ENCODE measurements at regions not wholly inside any gene's neighbourhood (a gene's known extent, or its start where the extent isn't known, plus 50 kb on each side); places are given as distances from the start of the nearest gene placed in this dataset.

GRCh38 chr6:166046226-166046625, 121.4 kb downstream of the TBXT start (continued):
- TF ChIP-seq, protein P1, sequence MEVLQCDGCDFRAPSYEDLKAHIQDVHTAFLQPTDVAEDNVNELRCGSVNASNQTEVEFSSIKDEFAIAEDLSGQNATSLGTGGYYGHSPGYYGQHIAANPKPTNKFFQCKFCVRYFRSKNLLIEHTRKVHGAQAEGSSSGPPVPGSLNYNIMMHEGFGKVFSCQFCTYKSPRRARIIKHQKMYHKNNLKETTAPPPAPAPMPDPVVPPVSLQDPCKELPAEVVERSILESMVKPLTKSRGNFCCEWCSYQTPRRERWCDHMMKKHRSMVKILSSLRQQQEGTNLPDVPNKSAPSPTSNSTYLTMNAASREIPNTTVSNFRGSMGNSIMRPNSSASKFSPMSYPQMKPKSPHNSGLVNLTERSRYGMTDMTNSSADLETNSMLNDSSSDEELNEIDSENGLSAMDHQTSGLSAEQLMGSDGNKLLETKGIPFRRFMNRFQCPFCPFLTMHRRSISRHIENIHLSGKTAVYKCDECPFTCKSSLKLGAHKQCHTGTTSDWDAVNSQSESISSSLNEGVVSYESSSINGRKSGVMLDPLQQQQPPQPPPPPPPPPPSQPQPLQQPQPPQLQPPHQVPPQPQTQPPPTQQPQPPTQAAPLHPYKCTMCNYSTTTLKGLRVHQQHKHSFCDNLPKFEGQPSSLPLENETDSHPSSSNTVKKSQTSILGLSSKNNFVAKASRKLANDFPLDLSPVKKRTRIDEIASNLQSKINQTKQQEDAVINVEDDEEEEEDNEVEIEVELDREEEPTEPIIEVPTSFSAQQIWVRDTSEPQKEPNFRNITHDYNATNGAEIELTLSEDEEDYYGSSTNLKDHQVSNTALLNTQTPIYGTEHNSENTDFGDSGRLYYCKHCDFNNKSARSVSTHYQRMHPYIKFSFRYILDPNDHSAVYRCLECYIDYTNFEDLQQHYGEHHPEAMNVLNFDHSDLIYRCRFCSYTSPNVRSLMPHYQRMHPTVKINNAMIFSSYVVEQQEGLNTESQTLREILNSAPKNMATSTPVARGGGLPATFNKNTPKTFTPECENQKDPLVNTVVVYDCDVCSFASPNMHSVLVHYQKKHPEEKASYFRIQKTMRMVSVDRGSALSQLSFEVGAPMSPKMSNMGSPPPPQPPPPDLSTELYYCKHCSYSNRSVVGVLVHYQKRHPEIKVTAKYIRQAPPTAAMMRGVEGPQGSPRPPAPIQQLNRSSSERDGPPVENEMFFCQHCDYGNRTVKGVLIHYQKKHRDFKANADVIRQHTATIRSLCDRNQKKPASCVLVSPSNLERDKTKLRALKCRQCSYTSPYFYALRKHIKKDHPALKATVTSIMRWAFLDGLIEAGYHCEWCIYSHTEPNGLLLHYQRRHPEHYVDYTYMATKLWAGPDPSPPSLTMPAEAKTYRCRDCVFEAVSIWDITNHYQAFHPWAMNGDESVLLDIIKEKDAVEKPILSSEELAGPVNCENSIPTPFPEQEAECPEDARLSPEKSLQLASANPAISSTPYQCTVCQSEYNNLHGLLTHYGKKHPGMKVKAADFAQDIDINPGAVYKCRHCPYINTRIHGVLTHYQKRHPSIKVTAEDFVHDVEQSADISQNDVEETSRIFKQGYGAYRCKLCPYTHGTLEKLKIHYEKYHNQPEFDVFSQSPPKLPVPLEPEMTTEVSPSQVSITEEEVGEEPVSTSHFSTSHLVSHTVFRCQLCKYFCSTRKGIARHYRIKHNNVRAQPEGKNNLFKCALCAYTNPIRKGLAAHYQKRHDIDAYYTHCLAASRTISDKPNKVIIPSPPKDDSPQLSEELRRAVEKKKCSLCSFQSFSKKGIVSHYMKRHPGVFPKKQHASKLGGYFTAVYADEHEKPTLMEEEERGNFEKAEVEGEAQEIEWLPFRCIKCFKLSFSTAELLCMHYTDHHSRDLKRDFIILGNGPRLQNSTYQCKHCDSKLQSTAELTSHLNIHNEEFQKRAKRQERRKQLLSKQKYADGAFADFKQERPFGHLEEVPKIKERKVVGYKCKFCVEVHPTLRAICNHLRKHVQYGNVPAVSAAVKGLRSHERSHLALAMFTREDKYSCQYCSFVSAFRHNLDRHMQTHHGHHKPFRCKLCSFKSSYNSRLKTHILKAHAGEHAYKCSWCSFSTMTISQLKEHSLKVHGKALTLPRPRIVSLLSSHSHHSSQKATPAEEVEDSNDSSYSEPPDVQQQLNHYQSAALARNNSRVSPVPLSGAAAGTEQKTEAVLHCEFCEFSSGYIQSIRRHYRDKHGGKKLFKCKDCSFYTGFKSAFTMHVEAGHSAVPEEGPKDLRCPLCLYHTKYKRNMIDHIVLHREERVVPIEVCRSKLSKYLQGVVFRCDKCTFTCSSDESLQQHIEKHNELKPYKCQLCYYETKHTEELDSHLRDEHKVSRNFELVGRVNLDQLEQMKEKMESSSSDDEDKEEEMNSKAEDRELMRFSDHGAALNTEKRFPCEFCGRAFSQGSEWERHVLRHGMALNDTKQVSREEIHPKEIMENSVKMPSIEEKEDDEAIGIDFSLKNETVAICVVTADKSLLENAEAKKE (CRISPR knock-in tag; IDR thresholded peaks at IDR 0.05), result no peak
- TF ChIP-seq JUNB (IDR thresholded peaks at IDR 0.05; ENCODE audit: unreplicated experiment), result no peak
- TF ChIP-seq, protein P2, sequence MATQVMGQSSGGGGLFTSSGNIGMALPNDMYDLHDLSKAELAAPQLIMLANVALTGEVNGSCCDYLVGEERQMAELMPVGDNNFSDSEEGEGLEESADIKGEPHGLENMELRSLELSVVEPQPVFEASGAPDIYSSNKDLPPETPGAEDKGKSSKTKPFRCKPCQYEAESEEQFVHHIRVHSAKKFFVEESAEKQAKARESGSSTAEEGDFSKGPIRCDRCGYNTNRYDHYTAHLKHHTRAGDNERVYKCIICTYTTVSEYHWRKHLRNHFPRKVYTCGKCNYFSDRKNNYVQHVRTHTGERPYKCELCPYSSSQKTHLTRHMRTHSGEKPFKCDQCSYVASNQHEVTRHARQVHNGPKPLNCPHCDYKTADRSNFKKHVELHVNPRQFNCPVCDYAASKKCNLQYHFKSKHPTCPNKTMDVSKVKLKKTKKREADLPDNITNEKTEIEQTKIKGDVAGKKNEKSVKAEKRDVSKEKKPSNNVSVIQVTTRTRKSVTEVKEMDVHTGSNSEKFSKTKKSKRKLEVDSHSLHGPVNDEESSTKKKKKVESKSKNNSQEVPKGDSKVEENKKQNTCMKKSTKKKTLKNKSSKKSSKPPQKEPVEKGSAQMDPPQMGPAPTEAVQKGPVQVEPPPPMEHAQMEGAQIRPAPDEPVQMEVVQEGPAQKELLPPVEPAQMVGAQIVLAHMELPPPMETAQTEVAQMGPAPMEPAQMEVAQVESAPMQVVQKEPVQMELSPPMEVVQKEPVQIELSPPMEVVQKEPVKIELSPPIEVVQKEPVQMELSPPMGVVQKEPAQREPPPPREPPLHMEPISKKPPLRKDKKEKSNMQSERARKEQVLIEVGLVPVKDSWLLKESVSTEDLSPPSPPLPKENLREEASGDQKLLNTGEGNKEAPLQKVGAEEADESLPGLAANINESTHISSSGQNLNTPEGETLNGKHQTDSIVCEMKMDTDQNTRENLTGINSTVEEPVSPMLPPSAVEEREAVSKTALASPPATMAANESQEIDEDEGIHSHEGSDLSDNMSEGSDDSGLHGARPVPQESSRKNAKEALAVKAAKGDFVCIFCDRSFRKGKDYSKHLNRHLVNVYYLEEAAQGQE (IDR thresholded peaks at IDR 0.05; ENCODE audit: unreplicated experiment), result no peak

GRCh38 chr6:166045860-166046200, 121.8 kb downstream of the TBXT start:
- Mint-ChIP-seq H3K36me3 (ENCODE audit: low read depth) (peaks cover 5% of the 10 kb centered on the region), H3K4me3 (no peak overlapping the region), H3K4me1 (peaks cover 14% of the 10 kb centered on the region), H3K9me3 (no peaks in the 10 kb centered on the region; the same call in 2 of the 3 replicates), H3K27ac (no peak overlapping the region), H3K27me3 (ENCODE audit: insufficient read depth, low read depth, poor library complexity) (peaks cover 4% of the 10 kb centered on the region)
- Histone ChIP-seq H3K79me2 (replicated peaks; ENCODE audit: insufficient read depth) (no peaks in the 10 kb centered on the region), H2AFZ (no peak overlapping the region), H3K4me2 (no peak overlapping the region), H3K27ac (ENCODE audit: low read depth) (no peak overlapping the region), H3K9me2 (ENCODE audit: insufficient read depth) (peaks cover 21% of the 10 kb centered on the region), H3K4me3 (no peak overlapping the region), H3K4me1 (ENCODE audit: insufficient read depth) (peaks cover 2% of the 10 kb centered on the region; the same call in 1 of the 2 replicates), H4K20me1 (replicated peaks; ENCODE audit: insufficient read depth) (no peaks in the 10 kb centered on the region), H3F3A (replicated peaks; ENCODE audit: low read depth) (no peaks in the 10 kb centered on the region), H3K27me3 (ENCODE audit: insufficient read depth) (no peaks in the 10 kb centered on the region), H3K36me3 (ENCODE audit: insufficient read depth) (no peaks in the 10 kb centered on the region; the same call in 1 of the 2 replicates)
- DNase-seq (ENCODE audit: low spot score) (no peak), ATAC-seq (no peak)
- TF ChIP-seq, protein P1 (CRISPR knock-in tag; IDR thresholded peaks at IDR 0.05), result no peak
- TF ChIP-seq POLR2AphosphoS5 (IDR thresholded peaks at IDR 0.05; ENCODE audit: low read depth), result no peak
- no peak for TF ChIP-seq STAT1 (IDR thresholded peaks at IDR 0.05; ENCODE audit: unreplicated experiment)
- no peak for TF ChIP-seq NANOG (IDR thresholded peaks at IDR 0.05; ENCODE audit: borderline replicate concordance)

All from GM23338 (cell line).